ENCODE measurements at regions not wholly inside any gene's neighbourhood (a gene's known extent, or its start where the extent isn't known, plus 50 kb on each side); places are given as distances from the start of the nearest gene placed in this dataset.
"Not testable (repeated sequence)": the region's sequence is repeated elsewhere in the genome, so short reads cannot be mapped to it uniquely, and the experiment has no call there.

- no peak overlapping the region for H3K9ac ChIP-seq (ENCODE audit: low read depth, low read length)
- no peaks in the 10 kb centered on the region for H3K9me3 ChIP-seq (ENCODE audit: control insufficient read depth, insufficient read depth, low read length)
- H3K27me3 ChIP-seq (ENCODE audit: control insufficient read depth, insufficient read depth, low read length), result no peaks in the 10 kb centered on the region
- H3K36me3 ChIP-seq (ENCODE audit: control insufficient read depth, insufficient read depth, low read length), result no peaks in the 10 kb centered on the region
- H3K4me1 ChIP-seq (ENCODE audit: control insufficient read depth, insufficient read depth, low read length), result no peaks in the 10 kb centered on the region
- H3K4me3 ChIP-seq (ENCODE audit: low read depth, low read length), result no peak overlapping the region
Measured at GRCh38 chr17:34024806-34025551, 230.1 kb upstream of the CCL2 start.

GRCh38 chr17:34030601-34031000, 224.5 kb upstream of the CCL2 start:
- not testable (repeated sequence) for H3K4me3 ChIP-seq (ENCODE audit: low read depth, low read length); H3K27me3 ChIP-seq (ENCODE audit: control insufficient read depth, insufficient read depth, low read length); H3K9ac ChIP-seq (ENCODE audit: low read depth, low read length); H3K4me1 ChIP-seq (ENCODE audit: control insufficient read depth, insufficient read depth, low read length); H3K36me3 ChIP-seq (ENCODE audit: control insufficient read depth, insufficient read depth, low read length); H3K9me3 ChIP-seq (ENCODE audit: control insufficient read depth, insufficient read depth, low read length)

GRCh38 chr17:34032305-34032704, 222.8 kb upstream of the CCL2 start:
- not testable (repeated sequence) for H3K9me3 ChIP-seq (ENCODE audit: control insufficient read depth, insufficient read depth, low read length); H3K27me3 ChIP-seq (ENCODE audit: control insufficient read depth, insufficient read depth, low read length); H3K4me1 ChIP-seq (ENCODE audit: control insufficient read depth, insufficient read depth, low read length); H3K4me3 ChIP-seq (ENCODE audit: low read depth, low read length); H3K36me3 ChIP-seq (ENCODE audit: control insufficient read depth, insufficient read depth, low read length); H3K9ac ChIP-seq (ENCODE audit: low read depth, low read length)

GRCh38 chr17:34038786-34039185, 216.3 kb upstream of the CCL2 start:
- not testable (repeated sequence) for H3K4me1 ChIP-seq (ENCODE audit: control insufficient read depth, insufficient read depth, low read length); H3K9ac ChIP-seq (ENCODE audit: low read depth, low read length)

GRCh38 chr17:34039213-34039612, 215.9 kb upstream of the CCL2 start:
- not testable (repeated sequence) for H3K36me3 ChIP-seq (ENCODE audit: control insufficient read depth, insufficient read depth, low read length); H3K9ac ChIP-seq (ENCODE audit: low read depth, low read length); H3K27me3 ChIP-seq (ENCODE audit: control insufficient read depth, insufficient read depth, low read length); H3K4me3 ChIP-seq (ENCODE audit: low read depth, low read length); H3K9me3 ChIP-seq (ENCODE audit: control insufficient read depth, insufficient read depth, low read length); H3K4me1 ChIP-seq (ENCODE audit: control insufficient read depth, insufficient read depth, low read length)

More at GRCh38 chr17:34038786-34039185, 216.3 kb upstream of the CCL2 start:
- not testable (repeated sequence) for H3K9me3 ChIP-seq (ENCODE audit: control insufficient read depth, insufficient read depth, low read length); H3K36me3 ChIP-seq (ENCODE audit: control insufficient read depth, insufficient read depth, low read length); H3K27me3 ChIP-seq (ENCODE audit: control insufficient read depth, insufficient read depth, low read length); H3K4me3 ChIP-seq (ENCODE audit: low read depth, low read length)

- H3K9ac ChIP-seq (ENCODE audit: low read depth, low read length); H3K27me3 ChIP-seq (ENCODE audit: control insufficient read depth, insufficient read depth, low read length); H3K36me3 ChIP-seq (ENCODE audit: control insufficient read depth, insufficient read depth, low read length): not testable (repeated sequence)
Measured at GRCh38 chr17:34039759-34040555, 215.1 kb upstream of the CCL2 start.

GRCh38 chr17:34045990-34046389, 209.1 kb upstream of the CCL2 start:
- Histone ChIP-seq H3K4me1 (ENCODE audit: control insufficient read depth, insufficient read depth, low read length) (no peaks in the 10 kb centered on the region), H3K9me3 (ENCODE audit: control insufficient read depth, insufficient read depth, low read length) (no peaks in the 10 kb centered on the region), H3K27me3 (ENCODE audit: control insufficient read depth, insufficient read depth, low read length) (no peaks in the 10 kb centered on the region), H3K36me3 (ENCODE audit: control insufficient read depth, insufficient read depth, low read length) (no peaks in the 10 kb centered on the region), H3K9ac (ENCODE audit: low read depth, low read length) (no peak overlapping the region), H3K4me3 (ENCODE audit: low read depth, low read length) (no peak overlapping the region)

More at GRCh38 chr17:34039759-34040555, 215.1 kb upstream of the CCL2 start:
- H3K4me3 ChIP-seq (ENCODE audit: low read depth, low read length); H3K4me1 ChIP-seq (ENCODE audit: control insufficient read depth, insufficient read depth, low read length); H3K9me3 ChIP-seq (ENCODE audit: control insufficient read depth, insufficient read depth, low read length): not testable (repeated sequence)

GRCh38 chr17:34051046-34051445, 204.0 kb upstream of the CCL2 start:
- H3K36me3 ChIP-seq (ENCODE audit: control insufficient read depth, insufficient read depth, low read length), result no peaks in the 10 kb centered on the region
- H3K9ac ChIP-seq (ENCODE audit: low read depth, low read length), result no peak overlapping the region
- no peak overlapping the region for H3K4me3 ChIP-seq (ENCODE audit: low read depth, low read length)
- H3K9me3 ChIP-seq (ENCODE audit: control insufficient read depth, insufficient read depth, low read length), result no peaks in the 10 kb centered on the region
- H3K27me3 ChIP-seq (ENCODE audit: control insufficient read depth, insufficient read depth, low read length), result no peaks in the 10 kb centered on the region
- no peaks in the 10 kb centered on the region for H3K4me1 ChIP-seq (ENCODE audit: control insufficient read depth, insufficient read depth, low read length)

- no peaks in the 10 kb centered on the region for H3K36me3 ChIP-seq (ENCODE audit: control insufficient read depth, insufficient read depth, low read length)
- no peaks in the 10 kb centered on the region for H3K9me3 ChIP-seq (ENCODE audit: control insufficient read depth, insufficient read depth, low read length)
- no peak overlapping the region for H3K9ac ChIP-seq (ENCODE audit: low read depth, low read length)
- H3K4me3 ChIP-seq (ENCODE audit: low read depth, low read length), result no peak overlapping the region
- H3K27me3 ChIP-seq (ENCODE audit: control insufficient read depth, insufficient read depth, low read length), result no peaks in the 10 kb centered on the region
- H3K4me1 ChIP-seq (ENCODE audit: control insufficient read depth, insufficient read depth, low read length), result no peaks in the 10 kb centered on the region
Measured at GRCh38 chr17:34054495-34054894, 200.6 kb upstream of the CCL2 start.

GRCh38 chr17:34055606-34056005, 199.5 kb upstream of the CCL2 start:
- Histone ChIP-seq H3K36me3 (ENCODE audit: control insufficient read depth, insufficient read depth, low read length) (no peaks in the 10 kb centered on the region), H3K9me3 (ENCODE audit: control insufficient read depth, insufficient read depth, low read length) (no peaks in the 10 kb centered on the region), H3K4me1 (ENCODE audit: control insufficient read depth, insufficient read depth, low read length) (no peaks in the 10 kb centered on the region), H3K27me3 (ENCODE audit: control insufficient read depth, insufficient read depth, low read length) (no peaks in the 10 kb centered on the region), H3K4me3 (ENCODE audit: low read depth, low read length) (no peak overlapping the region), H3K9ac (ENCODE audit: low read depth, low read length) (no peak overlapping the region)

- no peaks in the 10 kb centered on the region for H3K4me1 ChIP-seq (ENCODE audit: control insufficient read depth, insufficient read depth, low read length)
- no peak overlapping the region for H3K4me3 ChIP-seq (ENCODE audit: low read depth, low read length)
- H3K27me3 ChIP-seq (ENCODE audit: control insufficient read depth, insufficient read depth, low read length), result no peaks in the 10 kb centered on the region
- H3K36me3 ChIP-seq (ENCODE audit: control insufficient read depth, insufficient read depth, low read length), result no peaks in the 10 kb centered on the region
- H3K9ac ChIP-seq (ENCODE audit: low read depth, low read length), result no peak overlapping the region
- H3K9me3 ChIP-seq (ENCODE audit: control insufficient read depth, insufficient read depth, low read length), result no peaks in the 10 kb centered on the region
Measured at GRCh38 chr17:34059423-34060220, 195.5 kb upstream of the CCL2 start.
